ENCODE measurements at regions not wholly inside any gene's neighbourhood (a gene's known extent, or its start where the extent isn't known, plus 50 kb on each side); places are given as distances from the start of the nearest gene placed in this dataset.
"Not testable (repeated sequence)": the region's sequence is repeated elsewhere in the genome, so short reads cannot be mapped to it uniquely, and the experiment has no call there.

- not testable (repeated sequence) for TF ChIP-seq SP1 (IDR thresholded peaks at IDR 0.05); CTCF (IDR thresholded peaks at IDR 0.05; ENCODE audit: low read depth, low read length, missing input control); REST (IDR thresholded peaks at IDR 0.05); TAF1 (conservative IDR thresholded peaks at IDR 0.05); RAD21 (IDR thresholded peaks at IDR 0.05); FOXA1 (IDR thresholded peaks at IDR 0.05); ZBTB33 (IDR thresholded peaks at IDR 0.05)
Observed at GRCh38 chr14:56008661-56009060, 109.5 kb upstream of the PELI2 start.

All from liver (tissue), 3 donors.